SIG-M5 treated with dmso at 0.1 percent for 504 hours (cell line): ENCODE measurements at regions not wholly inside any gene's neighbourhood (a gene's known extent, or its start where the extent isn't known, plus 50 kb on each side); places are given as distances from the start of the nearest gene placed in this dataset.
"Not testable (repeated sequence)": the region's sequence is repeated elsewhere in the genome, so short reads cannot be mapped to it uniquely, and the experiment has no call there.

Experiments
- DNase-seq: peaks from one replicate; lab custom pipeline; 2025; ENCODE audit not compliant: unreplicated experiment; lab: John Stamatoyannopoulos, UW

DNA sequence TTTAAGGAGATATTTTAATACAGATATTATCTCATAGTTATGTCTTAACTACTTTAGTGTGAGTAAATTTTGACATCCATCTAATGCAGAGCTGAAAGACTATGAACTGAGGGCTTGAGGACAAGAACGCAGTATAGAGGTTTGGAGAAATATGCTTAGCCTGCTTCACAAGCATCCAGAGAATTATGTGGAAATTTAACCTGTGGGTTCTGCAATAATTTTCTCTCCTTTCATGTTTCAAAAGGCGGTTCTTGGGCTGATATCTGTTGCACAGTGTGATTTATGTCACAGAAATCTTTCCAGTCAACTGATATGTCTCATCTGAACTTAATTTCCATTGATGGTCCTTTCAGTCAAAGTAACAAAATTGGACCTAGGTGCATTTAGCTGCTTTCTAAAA, 371.9 kb upstream of the VRK2 start:
- DNase-seq, result no peak

GRCh38 chr2:57677296-57677695, 369.3 kb upstream of the VRK2 start:
- DNase-seq, result no peak

- no peak for DNase-seq
These were observed 365.0 kb upstream of the VRK2 start for GRCh38 chr2:57681650-57682049.

GRCh38 chr2:57685032-57685431, 361.6 kb upstream of the VRK2 start:
- DNase-seq, result no peak

GRCh38 chr2:57692395-57692794, 354.2 kb upstream of the VRK2 start:
- DNase-seq, result no peak

DNA sequence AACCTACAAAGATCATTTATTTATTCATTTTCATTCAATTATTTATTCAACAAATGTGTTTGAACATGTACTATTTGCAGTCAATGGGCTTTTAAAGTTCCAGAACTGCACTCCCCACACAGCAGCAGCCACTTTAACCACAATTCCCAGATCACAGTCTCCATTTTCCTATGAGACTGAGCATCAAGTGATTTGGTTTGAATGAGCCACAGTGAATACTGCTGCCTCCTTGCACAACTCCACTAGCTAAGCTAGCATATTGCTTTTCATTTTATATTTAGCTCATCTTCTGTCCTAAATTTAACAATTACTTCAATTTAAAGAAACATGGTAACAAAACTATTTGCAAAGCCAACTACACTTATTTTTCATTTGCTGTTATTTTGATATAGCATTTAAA, 353.4 kb upstream of the VRK2 start:
- DNase-seq, result no peak

- DNase-seq, result no peak
These were observed 352.6 kb upstream of the VRK2 start for GRCh38 chr2:57693965-57694364.

DNA sequence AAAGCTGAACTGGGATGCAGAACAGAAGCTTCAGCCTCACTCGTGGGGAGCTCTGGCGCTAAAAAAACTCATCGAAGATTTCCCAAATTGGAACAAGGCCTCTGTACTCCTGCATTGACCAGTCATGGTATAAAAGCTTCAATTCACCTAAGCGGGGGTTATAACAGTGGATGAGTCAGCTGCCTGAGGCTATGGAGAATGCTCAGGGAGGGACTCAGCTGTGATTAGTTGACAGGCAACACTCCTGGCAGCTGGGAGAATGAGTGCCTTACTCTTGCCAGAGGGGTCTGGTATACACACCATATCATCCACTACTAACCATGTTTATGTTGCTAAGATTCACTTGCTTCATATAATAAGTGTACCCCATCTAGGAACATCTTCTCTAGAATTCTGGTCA, 350.6 kb upstream of the VRK2 start:
- no peak for DNase-seq

- no peak for DNase-seq
These were observed 348.2 kb upstream of the VRK2 start for GRCh38 chr2:57698392-57698791.

- DNase-seq, result no peak
These were observed 347.6 kb upstream of the VRK2 start for GRCh38 chr2:57698935-57699449.

- DNase-seq, result no peak
These were observed 345.2 kb upstream of the VRK2 start for GRCh38 chr2:57701391-57701791.

DNA sequence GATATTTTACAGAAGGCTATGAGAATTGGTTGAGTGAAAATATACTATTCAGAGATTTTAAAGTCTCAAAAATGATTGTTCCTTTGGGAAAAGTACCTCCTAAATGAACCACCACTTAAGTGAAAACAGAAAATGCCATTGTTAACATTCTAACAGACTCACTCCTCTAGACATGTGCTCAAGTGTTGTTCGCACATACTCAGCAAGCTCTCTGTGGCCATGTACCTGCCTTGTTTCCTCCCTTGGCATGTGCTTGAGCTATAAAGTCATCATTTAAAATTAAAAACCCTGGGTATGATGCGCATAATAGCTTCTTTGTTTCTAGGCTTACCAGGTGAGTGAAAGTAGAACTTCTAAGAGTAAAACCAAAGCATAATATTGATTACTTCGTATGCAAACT, 343.2 kb upstream of the VRK2 start:
- no peak for DNase-seq

DNA sequence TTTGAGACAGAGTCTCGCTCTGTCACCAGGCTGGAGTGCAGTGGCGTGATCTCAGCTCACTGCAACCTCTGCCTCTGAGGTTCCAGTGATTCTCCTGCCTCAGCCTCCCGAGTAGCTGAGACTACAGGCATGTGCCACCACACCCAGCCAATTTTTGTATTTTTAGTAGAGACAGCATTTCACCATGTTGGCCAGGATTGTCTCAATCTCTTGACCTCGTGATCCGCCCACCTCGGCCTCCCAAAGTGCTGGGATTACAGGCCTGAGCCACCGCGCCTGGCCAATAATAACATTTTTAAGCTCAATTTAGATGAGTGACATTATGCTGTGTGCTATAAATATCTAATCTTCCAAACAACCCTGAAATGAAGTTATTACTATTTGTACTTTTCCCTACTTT, 338.8 kb upstream of the VRK2 start:
- DNase-seq, result not testable (repeated sequence)

- no peak for DNase-seq
These were observed 334.6 kb upstream of the VRK2 start for GRCh38 chr2:57711991-57712390.

GRCh38 chr2:57720728-57721627, 325.6 kb upstream of the VRK2 start:
- peak; percentile 77 for DNase-seq

DNA sequence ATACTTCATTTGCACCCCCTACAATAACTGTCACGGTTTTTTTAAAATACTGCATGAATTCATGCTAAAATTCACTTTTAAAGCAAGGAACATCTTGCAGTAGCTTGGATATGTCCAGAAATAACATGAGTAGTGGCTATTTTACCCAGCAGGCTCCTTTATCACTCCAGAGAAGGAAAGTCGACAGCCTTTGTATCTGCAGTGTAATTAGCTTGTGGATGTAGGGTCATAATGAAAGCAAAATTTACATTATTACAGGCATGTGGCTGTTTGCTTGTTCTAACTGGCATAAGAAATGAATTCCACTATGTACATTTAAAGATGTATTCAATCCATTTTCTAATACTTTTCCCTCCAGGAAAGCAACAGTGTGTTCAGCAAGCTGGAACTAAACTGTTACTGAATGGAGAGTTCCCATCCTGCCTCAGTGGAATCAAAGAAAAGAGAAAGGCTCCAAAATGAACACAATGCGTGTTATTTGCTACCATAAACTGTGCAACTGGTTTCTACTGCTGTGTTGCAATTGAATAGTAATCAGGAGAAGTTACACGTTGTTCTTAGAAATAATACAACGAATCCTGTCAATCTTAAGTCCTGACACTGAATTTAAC, 321.2 kb upstream of the VRK2 start:
- no peak for DNase-seq

- peak; percentile 9 for DNase-seq
These were observed 320.3 kb upstream of the VRK2 start for GRCh38 chr2:57726294-57726693.

DNA sequence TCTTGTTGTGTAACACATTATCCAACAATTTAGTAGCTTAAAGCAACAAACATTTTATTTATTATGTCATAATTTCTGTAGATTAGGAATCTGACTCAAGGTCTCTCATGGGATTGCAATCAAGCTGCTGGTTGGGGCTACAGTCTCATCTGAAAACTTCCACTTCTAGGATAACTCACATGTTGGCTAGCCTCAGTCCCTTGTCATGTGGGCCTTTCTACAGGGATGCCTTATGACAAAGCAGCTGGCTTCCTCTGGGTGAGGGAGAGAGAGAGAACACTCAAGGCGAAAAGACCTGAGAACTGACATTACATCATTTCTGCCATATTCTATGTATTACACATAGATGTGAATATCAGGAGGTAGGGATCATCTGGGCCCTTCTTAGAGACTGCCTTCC, 317.9 kb upstream of the VRK2 start:
- no peak for DNase-seq

GRCh38 chr2:57733956-57734355, 312.6 kb upstream of the VRK2 start:
- no peak for DNase-seq

DNA sequence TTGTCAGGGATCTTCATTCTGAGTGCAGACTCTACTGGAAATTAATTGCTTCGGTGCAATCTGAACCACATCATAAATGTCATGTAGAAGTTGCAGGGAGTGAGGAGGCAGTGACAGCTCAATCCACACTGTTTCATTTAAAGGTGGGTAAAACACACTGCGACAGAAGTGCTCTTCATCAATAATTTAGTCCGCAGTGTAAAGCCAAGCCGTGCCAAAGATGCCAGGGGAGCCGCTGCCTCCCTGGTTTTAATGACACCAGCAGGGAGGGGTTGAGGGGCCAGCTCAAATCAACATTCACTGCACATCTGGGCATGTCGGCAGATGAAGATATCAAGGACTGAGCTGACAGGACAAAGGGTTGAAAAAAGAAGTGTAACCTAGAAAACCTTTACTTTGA, 305.7 kb upstream of the VRK2 start:
- DNase-seq, result no peak

GRCh38 chr2:57753636-57754035, 293.0 kb upstream of the VRK2 start:
- DNase-seq, result no peak

GRCh38 chr2:57758686-57759085, 287.9 kb upstream of the VRK2 start:
- no peak for DNase-seq
